Choroid plexus epithelial cell (primary cell): ENCODE measurements at regions not wholly inside any gene's neighbourhood (a gene's known extent, or its start where the extent isn't known, plus 50 kb on each side); places are given as distances from the start of the nearest gene placed in this dataset.
A peak's percentile ranks its signal among the peaks of the same experiment; 100 is the strongest.

ENCODE experiments used
- DNase-seq: peaks from one replicate; pipeline ENCODE4 v3.0.0-alpha.2; 2010; ENCODE audit warnings: low read depth
- H3K4me3 ChIP-seq: 2 replicates; pipeline ENCODE4 v1.5.1; 2011; ENCODE audit warnings: low read depth, mild to moderate bottlenecking, control low read depth, low read length, moderate library complexity
- CTCF ChIP-seq: conservative IDR thresholded peaks from 2 replicates; pipeline ENCODE4 v1.5.1; 2011; ENCODE audit warnings: low read depth, mild to moderate bottlenecking, control low read depth, inconsistent platforms, low read length, moderate library complexity

- no peak overlapping the region for H3K4me3 ChIP-seq
- no peak for DNase-seq
- no peak for TF ChIP-seq CTCF
These were observed 124.5 kb upstream of the LRIG3 start for GRCh38 chr12:59044791-59045190.

GRCh38 chr12:59041241-59042121, 121.2 kb upstream of the LRIG3 start:
- no peak overlapping the region for H3K4me3 ChIP-seq
- peak; percentile 93 for DNase-seq
- TF ChIP-seq CTCF: no peak

GRCh38 chr12:59040656-59041055, 120.4 kb upstream of the LRIG3 start:
- no peak overlapping the region for H3K4me3 ChIP-seq
- TF ChIP-seq CTCF: no peak
- DNase-seq: peak; percentile 76

- no peak overlapping the region for H3K4me3 ChIP-seq
- DNase-seq: peak; percentile 21
- TF ChIP-seq CTCF: no peak
These were observed 119.7 kb upstream of the LRIG3 start for GRCh38 chr12:59040043-59040442.

GRCh38 chr12:59039005-59039404, 118.7 kb upstream of the LRIG3 start:
- no peak for DNase-seq
- no peak for TF ChIP-seq CTCF
- no peak overlapping the region for H3K4me3 ChIP-seq

GRCh38 chr12:59036973-59037762, 116.9 kb upstream of the LRIG3 start:
- no peak overlapping the region for H3K4me3 ChIP-seq
- no peak for TF ChIP-seq CTCF
- peak; percentile 90 for DNase-seq
